Neural crest cell (in vitro differentiated cells): ENCODE measurements at regions not wholly inside any gene's neighbourhood (a gene's known extent, or its start where the extent isn't known, plus 50 kb on each side); places are given as distances from the start of the nearest gene placed in this dataset.

ENCODE experiments used
- DNase-seq: peaks from one replicate; pipeline ENCODE4 v3.0.0; 2021; ENCODE audit warnings: low read depth, mixed read lengths, low spot score
- H3K27ac Mint-ChIP-seq: one replicate; pipeline ENCODE4 v1.8.0; 2021; ENCODE audit warnings: mild to moderate bottlenecking, mixed read lengths; ENCODE audit not compliant: unreplicated experiment
- H3K27me3 Mint-ChIP-seq: 2 replicates; pipeline ENCODE4 v1.8.0; 2021; ENCODE audit warnings: low read depth, mild to moderate bottlenecking, mixed read lengths
- H3K36me3 Mint-ChIP-seq: 2 replicates; pipeline ENCODE4 v1.8.0; 2021; ENCODE audit warnings: low read depth, mild to moderate bottlenecking, mixed read lengths
- H3K4me1 Mint-ChIP-seq: 2 replicates; pipeline ENCODE4 v1.8.0; 2021; ENCODE audit warnings: mixed read lengths
- H3K4me3 Mint-ChIP-seq: one replicate; pipeline ENCODE4 v1.8.0; 2021; ENCODE audit warnings: mild to moderate bottlenecking, mixed read lengths
- H3K9me3 Mint-ChIP-seq: 2 replicates; pipeline ENCODE4 v1.8.0; 2021; ENCODE audit warnings: mixed read lengths
- CTCF ChIP-seq: fragments of 200-600 bp; sonication (generic); conservative IDR thresholded peaks from 2 replicates; pipeline ENCODE4 v1.5.0; 2021; ENCODE audit warnings: antibody characterized with exemption, mild to moderate bottlenecking

- Mint-ChIP-seq H3K4me1 (peaks cover 14% of the 10 kb centered on the region), H3K9me3 (peaks cover 6% of the 10 kb centered on the region), H3K36me3 (no peaks in the 10 kb centered on the region), H3K27me3 (no peaks in the 10 kb centered on the region), H3K27ac (no peak overlapping the region), H3K4me3 (no peak overlapping the region)
- no peak for DNase-seq
- TF ChIP-seq CTCF = no peak
These were observed 1027.7 kb downstream of the NR2F1-AS1 start for GRCh38 chr5:92553326-92553725.

GRCh38 chr5:92552206-92553160 is 1028.5 kb downstream of the NR2F1-AS1 start:
- Mint-ChIP-seq H3K4me3 (no peak overlapping the region), H3K9me3 (peaks cover 6% of the 10 kb centered on the region), H3K36me3 (no peaks in the 10 kb centered on the region), H3K27ac (no peak overlapping the region), H3K4me1 (peaks cover 14% of the 10 kb centered on the region), H3K27me3 (no peaks in the 10 kb centered on the region)
- DNase-seq = no peak
- TF ChIP-seq CTCF = no peak

DNA sequence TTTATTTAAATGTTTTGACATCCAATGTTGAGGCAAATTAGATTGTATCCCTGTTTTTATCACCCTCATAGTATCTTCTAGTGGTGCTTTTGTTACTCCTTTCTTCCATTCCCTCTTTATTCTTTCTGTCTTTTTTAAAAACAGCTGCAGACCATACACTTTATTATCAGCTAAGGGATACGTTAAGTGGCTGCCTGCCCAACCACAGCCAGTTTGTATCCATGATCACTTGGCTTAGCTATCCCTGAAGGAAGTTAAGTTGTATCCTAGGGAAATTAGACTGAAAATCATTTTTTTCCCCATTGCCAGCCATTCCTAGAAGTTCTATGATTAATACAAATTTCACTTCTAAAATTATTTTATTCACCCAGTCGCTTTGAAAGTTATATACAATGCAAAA is 1032.7 kb downstream of the NR2F1-AS1 start:
- TF ChIP-seq CTCF = no peak

GRCh38 chr5:92544596-92544995 is 1036.4 kb downstream of the NR2F1-AS1 start:
- Mint-ChIP-seq H3K27me3 (no peaks in the 10 kb centered on the region), H3K36me3 (no peaks in the 10 kb centered on the region), H3K4me1 (no peaks in the 10 kb centered on the region)

More for the DNA sequence above, 1032.7 kb downstream of the NR2F1-AS1 start:
- Mint-ChIP-seq H3K9me3 (no peaks in the 10 kb centered on the region), H3K4me3 (no peak overlapping the region), H3K4me1 (peaks cover 14% of the 10 kb centered on the region), H3K27me3 (no peaks in the 10 kb centered on the region), H3K36me3 (no peaks in the 10 kb centered on the region), H3K27ac (no peak overlapping the region)
- DNase-seq = no peak

DNA sequence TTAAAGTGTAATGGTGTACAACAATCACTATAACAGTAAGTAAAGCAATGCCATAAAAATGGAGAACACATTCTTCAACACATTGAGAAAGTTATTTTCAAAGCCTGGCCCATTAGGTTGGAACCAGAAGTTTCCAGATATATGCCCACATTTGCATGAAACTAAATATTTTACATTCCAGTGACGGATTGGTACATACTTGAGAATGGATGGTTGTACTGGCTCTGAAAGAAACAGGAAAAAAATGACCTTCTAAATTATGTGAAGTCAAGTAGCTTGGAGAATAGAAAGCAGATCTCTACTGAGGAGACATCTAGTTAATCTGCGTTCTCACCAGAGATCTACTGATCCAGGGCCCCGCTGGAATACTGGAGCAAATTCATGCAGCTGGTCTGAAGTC is 1037.0 kb downstream of the NR2F1-AS1 start:
- Mint-ChIP-seq H3K4me1 (no peaks in the 10 kb centered on the region), H3K36me3 (no peaks in the 10 kb centered on the region), H3K4me3 (no peak overlapping the region), H3K27ac (no peak overlapping the region), H3K27me3 (no peaks in the 10 kb centered on the region), H3K9me3 (no peaks in the 10 kb centered on the region)
- DNase-seq = no peak
- TF ChIP-seq CTCF = no peak

More at GRCh38 chr5:92544596-92544995, 1036.4 kb downstream of the NR2F1-AS1 start:
- H3K4me3 Mint-ChIP-seq = no peak overlapping the region
- no peaks in the 10 kb centered on the region for H3K9me3 Mint-ChIP-seq
- TF ChIP-seq CTCF = no peak
- H3K27ac Mint-ChIP-seq = no peak overlapping the region
- no peak for DNase-seq
